OCI-M2 (cell line): ENCODE measurements at regions not wholly inside any gene's neighbourhood (a gene's known extent, or its start where the extent isn't known, plus 50 kb on each side); places are given as distances from the start of the nearest gene placed in this dataset.

Experiments used
- DNase-seq: peaks from one replicate; lab custom pipeline; 2025; ENCODE audit not compliant: unreplicated experiment; lab: John Stamatoyannopoulos, UW

DNA sequence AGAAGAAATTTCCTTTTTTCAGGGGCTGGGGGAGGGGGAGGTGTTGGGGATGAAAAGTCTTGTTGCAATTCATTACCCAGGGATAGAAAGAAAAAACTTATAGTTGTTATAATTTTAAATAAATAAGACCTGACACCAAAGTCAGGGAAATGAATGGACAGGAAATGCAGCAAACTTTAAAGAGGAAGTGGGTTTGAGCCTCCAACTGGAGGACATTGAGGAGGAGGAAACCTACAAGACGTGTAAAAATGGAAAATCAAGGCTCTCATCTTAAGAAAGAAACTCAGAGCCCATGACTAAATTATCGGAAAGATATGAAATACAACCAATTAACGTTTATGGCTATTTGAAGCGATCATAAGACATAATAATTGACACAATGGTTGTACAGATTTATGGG, 54.4 kb downstream of the NIBAN1 start:
- DNase-seq, result no peak

DNA sequence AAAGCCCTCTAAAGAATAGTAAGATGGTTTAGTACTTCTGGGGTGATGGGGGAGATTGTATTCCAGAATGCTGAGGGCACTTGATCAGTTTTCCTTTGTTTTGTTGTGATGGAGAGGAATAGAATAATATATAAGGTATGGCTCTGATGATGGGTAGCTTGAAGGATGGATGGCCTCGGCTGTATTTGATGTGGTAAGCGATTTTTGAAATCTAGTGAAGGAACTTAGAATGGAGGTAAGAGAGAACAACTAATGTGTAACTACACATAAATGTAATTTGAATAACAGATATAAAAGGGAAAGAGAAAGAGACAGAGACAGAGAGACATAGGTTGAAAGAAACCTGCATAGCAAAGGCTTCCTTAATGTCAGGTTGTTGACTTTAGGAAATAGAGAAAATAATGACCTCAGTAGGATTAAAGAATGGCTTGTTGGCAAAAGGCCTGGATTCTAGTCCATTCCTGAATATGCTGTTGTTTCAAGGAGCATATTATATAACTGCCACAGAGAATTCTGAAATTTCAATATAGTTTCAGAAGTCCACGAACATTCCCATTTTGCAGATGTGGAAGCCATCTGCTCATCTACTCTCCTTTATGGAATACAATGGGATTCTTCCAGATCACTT, 58.7 kb downstream of the NIBAN1 start:
- DNase-seq, result no peak

DNA sequence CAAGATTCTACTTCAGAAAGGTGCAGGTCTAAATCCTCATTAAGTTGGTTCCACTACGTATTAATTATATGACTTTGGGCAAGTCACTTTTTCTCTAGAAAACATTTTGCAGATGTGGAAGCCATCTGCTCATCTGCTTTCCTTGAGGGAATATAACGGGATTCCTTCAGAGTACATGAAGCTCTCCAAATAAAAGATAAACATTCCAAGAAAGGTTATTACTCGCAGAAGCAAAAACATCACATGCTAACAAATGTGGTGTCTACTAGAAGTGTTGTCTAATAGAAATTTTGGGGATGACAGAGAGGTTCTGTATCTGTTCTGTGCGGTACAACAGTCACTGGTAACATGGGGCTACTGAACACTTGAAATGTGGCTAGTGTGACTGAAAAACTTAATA, 60.2 kb downstream of the NIBAN1 start:
- no peak for DNase-seq

DNA sequence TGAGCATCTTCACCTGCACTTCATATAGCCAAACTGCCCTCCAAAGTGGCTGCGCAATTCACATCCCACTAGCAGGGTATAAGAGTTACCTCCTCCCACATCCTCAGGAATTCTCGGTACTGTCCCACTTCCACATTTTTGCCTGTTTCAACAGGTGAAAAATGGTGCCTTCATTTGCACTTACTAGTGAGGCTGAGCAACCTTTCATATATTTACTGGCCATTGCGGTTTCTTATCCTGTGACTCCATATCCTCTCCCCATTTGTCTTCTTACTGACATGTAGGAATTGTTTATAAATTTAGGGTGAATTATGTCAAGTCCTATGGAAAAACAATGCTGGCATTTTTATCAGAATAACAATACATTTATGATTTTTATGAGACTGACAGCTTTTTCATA, 61.9 kb downstream of the NIBAN1 start:
- DNase-seq, result no peak

DNA sequence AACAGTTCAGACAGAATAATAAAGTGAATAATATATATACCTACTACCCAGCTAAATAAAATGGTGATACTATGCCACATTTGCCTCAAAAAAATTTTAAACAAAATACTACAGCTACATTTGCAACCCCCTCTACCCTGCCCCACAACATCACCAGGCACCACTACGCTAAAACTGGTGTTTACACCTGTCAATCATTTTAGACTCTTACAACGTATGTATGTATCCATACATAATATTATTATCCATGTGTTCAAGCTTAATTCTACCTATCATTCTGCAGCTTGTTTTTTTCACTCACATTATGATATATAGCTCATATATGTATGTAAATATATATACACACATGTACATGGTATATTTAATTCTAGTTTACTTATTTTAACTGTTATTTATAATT, 62.5 kb downstream of the NIBAN1 start:
- no peak for DNase-seq

DNA sequence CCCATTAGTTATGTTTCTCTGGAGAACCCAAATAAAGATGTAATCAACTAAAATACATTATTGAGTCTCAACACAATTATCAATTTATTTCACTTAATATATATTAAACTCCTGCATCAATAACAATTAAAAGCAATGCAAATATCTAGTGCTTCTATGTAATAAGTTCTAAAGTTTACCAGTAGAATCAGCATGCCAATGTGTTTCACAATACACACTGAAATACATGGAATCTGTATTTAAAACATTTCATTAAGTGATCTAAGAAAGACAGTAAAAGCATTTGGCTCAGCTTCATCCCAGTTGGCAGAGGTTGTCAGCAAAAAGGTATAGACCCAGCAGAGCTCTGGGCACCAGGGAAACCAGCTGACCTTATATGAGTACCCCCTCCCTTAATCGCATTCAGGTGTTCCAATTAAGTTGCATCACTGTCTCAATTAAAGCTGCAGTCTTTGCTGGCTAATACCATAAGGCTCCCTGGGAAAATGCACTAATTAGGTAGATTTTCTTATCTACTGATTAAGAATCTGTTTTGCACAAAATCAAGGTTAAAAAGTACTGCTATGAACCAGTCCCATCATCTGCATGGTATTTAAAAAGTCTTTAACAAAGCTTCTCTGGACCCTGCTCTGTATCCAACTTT, 63.1 kb downstream of the NIBAN1 start:
- no peak for DNase-seq

DNA sequence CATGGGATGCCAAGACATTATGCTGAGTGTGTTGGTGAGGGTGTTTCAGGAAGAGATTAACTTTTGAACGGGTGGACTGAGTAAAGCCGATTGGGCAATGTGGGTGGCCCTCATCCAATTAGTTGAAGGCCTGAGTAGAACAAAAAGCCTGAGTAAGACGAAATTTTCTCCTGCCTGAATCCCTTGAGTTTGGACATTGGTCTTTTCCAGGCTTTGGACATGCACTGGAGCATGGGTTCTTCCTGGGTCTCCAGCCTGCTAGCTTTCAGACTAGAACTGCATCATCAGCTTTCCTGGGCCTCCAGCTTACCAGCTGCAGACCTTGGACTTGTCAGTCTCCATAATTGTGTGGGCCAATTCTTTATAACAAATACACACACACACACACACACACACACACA, 63.6 kb downstream of the NIBAN1 start:
- DNase-seq, result no peak

DNA sequence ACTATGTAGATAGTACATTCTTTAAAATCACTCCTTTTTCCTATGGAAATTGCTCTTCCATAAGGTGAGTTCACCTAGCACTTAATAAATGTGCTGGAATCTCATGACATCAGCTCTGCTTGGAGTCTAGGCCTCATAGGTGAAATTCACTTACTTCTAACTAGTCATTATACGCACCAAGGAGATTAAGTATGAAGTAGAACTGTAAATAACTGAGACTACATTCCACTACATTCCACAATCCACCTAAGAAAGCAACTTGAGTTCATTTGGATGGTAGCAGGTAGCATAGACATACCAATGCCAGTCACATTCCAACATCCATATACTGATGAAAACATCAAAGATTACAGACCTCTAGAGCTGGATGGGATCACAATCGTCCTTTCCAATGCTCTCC, 64.3 kb downstream of the NIBAN1 start:
- DNase-seq, result no peak

DNA sequence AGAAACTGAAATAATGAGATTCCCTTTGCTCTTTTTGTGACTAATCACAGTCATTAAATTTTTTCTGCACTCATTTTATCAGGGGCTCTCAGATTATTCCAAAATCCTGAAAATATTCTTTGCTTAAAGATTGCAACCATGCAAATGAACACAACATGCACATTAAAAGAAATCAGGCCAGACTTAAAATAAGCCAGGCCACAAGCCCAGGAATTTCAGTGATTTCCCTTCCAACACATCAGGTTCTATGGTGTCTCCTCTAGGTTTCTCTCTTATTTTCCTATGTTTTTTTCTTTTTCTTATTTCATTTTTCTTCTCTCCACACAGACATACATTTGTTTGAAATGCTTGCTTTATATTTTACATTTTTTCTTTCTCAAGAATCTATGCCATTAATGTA, 65.3 kb downstream of the NIBAN1 start:
- no peak for DNase-seq

DNA sequence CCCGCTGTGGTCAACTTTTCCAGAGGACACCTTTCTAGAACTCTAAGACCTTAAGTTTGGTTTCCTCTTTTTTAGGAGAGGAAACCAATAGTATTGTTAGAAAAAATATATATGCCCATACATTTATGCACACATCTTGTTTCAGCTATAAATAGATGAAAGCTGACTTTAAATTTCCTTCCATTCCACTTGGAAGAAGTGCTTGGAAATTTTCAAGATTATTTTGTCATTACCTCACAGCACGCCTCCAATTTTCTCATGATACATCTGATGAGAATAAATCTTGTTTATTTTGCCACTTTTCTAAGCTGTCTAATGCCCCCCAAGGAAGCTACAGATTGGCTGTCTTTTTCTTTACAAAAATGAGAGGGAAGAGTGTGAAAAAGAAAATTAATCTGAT, 65.8 kb downstream of the NIBAN1 start:
- no peak for DNase-seq

DNA sequence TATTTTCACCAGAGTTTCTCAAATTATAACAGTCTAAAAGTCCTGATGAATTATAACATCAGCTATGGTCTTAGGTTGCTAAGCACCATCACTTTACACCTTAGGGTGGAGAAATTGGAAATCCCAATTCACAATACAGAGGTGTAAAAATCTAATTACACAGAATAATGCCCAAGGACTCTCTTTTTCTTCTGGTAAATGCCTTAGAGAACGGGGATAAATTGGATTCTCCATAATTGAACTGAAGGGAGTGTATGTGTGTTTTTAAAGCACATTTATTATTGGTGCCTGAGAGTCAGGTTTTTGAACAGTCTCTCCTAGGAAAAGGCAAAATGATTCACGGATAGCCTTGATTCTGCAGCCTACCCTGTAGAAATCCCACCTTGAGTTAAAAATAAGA, 66.8 kb downstream of the NIBAN1 start:
- DNase-seq, result no peak

DNA sequence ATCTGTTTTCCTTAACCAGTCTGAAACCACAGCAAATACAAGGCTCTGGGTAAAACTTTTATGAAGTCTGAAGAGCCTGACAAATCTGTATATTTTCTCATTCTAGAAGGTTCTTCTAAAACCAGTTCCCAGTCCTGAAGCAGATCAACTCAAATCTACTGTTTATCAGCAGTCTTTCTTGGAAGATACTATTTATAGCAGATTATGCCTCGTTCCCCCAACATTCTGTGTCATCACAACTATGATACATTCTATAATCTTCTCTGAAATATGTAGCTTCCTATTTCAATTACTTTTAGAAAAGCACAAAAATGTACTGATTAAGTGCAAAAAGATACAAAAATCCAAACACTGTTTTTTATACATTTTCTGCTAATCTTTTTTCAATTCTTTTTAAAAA, 67.5 kb downstream of the NIBAN1 start:
- no peak for DNase-seq

DNA sequence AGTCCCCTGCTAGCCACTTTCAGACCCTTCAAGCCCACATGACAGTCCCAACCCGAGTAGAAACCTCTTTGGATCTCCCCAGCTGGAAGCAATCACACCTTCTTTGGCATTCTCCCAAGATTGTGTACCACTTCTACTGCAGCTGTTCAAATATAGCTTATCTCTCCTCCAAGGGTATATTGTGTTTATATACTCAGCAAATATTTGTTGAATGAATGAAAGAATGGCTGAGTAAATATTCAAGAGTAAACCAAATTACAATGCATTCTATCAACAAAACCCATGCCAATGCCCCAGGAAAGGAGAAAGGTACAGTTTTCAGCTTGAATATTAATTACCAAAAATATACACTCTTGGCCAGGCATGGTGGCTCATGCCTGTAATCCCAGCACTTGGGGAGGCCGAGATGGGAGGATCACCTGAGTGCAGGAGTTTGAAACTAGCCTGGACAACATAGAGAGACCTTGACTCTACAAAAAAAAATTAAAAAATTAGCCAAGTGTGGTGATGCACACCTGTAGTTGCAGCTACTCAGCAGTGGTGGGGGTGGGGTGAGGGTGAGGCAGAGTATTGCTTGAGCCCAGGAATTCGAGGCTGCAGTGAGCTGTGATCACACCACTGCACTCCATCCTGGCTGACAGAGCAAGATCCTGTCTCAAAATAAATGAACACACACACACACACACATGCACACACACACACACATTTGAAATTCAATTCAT, 68.5 kb downstream of the NIBAN1 start:
- DNase-seq, result no peak

DNA sequence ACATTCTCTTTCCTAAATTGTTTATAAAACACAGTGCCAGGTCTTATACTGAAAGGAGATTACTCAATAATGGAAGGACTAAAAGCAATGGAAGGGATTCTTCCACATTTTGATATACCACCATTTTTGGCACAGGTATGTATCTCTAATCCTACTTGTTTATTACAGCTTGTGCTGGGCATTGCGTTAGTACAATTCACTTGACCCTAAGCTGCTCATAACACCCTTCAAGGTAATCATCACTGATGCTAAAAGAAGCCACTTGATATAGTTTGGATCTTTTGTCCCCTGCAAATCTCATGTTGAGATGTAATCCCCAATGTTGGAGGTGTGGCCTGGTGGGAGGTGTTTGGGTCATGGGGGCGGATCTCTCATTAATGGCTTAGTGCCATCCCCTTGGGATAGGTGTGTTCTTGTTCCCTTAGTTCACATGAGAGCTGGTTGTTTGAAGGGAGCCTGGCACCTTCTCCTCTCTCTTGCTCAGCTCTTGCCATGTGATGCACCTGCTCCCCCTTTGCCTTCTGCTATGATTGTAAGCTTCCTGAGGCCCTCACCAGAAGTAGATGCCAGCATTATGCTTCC, 71.1 kb downstream of the NIBAN1 start:
- no peak for DNase-seq

DNA sequence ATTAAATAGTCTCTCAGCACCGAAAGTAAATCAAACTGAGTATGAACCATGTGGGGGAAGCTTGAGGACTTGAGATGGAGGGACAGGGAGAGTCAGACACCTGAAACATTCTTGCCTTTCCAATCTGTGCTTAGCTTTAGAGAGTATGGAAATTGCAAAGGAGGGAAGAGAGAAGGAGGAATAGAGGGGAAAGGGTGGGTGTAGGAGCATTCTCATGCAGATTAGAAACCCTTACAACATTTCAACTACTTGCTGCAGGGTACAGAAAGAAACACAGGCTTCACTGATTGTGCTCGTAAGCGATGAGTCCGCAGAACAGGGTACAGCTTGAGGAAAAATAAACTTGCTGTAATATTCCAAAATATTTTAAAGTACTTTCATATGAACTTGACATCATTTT, 73.8 kb downstream of the NIBAN1 start:
- no peak for DNase-seq

DNA sequence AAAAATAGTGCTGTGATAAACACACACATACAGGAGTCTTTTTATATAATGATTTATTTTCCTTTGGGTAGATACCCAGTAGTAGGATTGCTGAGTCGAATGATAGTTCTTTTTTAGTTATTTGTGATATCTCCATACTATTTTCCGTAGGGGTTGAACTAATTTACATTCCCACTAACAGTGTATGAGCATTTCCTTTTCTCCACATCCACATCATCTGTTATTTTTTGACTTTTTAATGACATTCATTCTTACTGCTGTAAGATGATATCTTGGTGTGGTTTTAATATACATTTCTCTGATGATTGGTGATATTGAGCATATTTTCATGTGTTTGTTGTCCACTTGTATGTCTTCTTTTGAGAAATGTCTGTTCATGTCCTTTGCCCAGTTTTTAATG, 78.3 kb downstream of the NIBAN1 start:
- no peak for DNase-seq

DNA sequence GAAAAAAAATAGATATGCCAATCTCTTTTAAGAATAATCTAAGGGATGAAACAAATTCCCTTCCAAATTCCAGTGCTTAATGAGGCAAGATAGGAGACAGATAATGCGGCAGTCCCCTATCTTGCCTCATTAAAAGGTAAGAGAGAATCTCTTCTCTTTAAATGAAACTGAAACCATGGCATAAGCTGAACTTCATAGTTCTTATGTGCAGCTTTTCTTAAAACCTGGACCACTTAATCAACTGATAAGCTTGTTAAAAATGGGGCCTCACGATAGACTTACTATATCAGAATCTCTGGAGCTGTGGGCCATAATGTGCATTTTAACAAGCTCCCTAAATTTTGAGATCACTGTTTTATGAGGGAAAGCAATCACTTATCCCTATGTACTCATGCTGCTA, 79.2 kb downstream of the NIBAN1 start:
- DNase-seq, result no peak

DNA sequence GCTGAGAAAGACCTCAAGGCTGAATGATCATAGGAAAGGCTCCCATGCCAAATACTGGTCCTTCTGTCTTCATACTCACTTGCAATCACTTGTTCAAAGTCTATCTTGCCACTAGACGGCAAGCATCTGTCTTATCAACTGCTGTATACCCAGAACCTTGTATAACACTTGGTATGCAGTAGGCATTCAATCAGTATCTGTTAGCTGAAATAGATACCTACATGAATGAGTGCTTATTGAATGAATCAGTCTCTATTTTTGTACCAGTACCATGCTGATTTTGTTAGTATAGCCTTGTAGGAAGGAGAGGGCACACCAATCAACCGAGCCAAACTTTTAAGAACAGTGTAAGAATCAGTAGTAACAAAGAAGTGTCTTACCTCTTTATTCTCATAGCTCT, 80.6 kb downstream of the NIBAN1 start:
- no peak for DNase-seq

DNA sequence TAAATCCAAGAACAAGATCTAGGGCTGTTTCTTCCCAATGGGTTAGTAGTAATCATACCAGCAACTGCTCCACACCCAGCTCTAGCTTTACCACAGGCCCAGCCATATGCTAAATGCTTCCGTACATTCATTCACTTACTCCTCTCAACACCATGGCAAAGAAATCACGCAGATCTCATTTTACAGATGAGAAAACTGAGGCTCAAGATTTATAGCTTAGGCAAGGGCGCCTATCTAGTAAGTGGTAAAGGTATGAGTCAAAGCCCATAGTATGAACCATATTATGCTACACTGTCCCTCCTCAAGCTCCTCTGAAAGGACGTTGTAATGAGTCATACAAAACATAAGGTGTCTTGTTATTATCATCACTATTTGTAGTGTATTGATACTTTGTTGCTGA, 82.2 kb downstream of the NIBAN1 start:
- DNase-seq, result no peak

DNA sequence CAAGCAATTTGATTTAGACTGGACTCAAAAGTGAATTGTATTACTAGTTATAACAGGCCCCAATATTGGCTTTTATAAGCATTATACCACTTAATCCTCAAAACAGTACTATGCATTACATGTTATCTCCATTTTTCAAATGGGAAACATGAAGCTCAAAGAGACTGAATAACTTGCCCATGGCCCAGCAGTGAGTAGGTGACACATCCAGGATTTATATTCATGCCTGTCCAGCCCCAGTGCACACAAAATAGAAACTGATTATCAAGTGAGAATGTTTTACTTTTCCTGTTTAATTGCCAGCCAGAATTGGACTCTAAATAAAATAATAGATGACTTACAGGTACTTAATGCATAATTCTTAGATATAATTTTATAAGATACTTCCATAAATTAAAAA, 82.9 kb downstream of the NIBAN1 start:
- DNase-seq, result no peak

DNA sequence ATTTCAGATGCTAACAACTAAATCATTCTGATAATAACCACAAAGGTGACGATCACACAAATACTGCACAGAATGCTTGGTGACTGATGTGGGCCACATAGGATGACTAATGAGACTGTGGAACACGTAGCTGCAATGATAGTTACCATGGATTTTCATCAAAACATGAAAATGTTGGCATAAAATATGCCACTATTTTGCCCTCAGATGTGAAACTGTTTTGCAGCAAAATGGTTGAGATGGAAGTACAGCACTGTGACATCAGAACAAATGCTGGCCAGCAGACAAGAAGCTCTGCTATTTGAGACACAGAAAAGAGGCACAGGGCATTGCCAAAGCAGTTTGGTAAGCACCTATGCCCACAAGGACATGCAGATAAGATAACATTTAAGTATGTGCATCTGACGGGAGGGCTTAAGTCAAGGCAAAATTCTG, 83.8 kb downstream of the NIBAN1 start:
- no peak for DNase-seq

DNA sequence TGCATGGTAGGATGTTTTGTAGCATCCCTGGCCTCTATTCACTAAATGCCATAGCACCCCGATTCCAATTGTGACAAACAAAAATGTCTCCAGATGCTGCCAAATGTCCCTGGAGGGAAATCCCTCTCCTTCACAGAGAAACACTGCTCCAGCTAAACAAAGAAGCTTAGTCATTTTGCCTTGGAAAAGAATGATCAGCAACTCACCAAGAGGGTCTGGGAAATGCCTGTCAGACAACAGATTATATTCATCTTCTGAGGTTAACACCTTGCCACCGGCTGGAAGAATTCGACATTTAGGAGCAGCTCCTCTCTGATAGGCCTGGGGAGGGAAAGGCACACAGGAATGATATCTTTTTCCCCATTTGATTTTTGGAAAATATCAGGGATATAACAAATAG, 84.4 kb downstream of the NIBAN1 start:
- DNase-seq, result no peak
